ENCODE measurements at regions not wholly inside any gene's neighbourhood (a gene's known extent, or its start where the extent isn't known, plus 50 kb on each side); places are given as distances from the start of the nearest gene placed in this dataset.

- Histone ChIP-seq H3K36me3 (ENCODE audit: control insufficient read depth, insufficient read depth, low read length) (no peaks in the 10 kb centered on the region), H3K27me3 (replicated peaks; ENCODE audit: control insufficient read depth, insufficient read depth, low read length) (no peaks in the 10 kb centered on the region), H3K4me3 (replicated peaks; ENCODE audit: low read depth, low read length) (no peak overlapping the region)
- no peak for DNase-seq (ENCODE audit: extremely low read depth, insufficient read length)
- TF ChIP-seq CTCF (IDR thresholded peaks at IDR 0.05; ENCODE audit: insufficient read depth, low read length, poor library complexity, severe bottlenecking): no peak
Measured at GRCh38 chr4:129783596-129783995, 687.6 kb downstream of the C4orf33 start.

GRCh38 chr4:129788486-129788885 lies 692.5 kb downstream of the C4orf33 start:
- no peak overlapping the region for H3K4me3 ChIP-seq (replicated peaks; ENCODE audit: low read depth, low read length)
- TF ChIP-seq CTCF (IDR thresholded peaks at IDR 0.05; ENCODE audit: insufficient read depth, low read length, poor library complexity, severe bottlenecking): no peak
- no peaks in the 10 kb centered on the region for H3K36me3 ChIP-seq (ENCODE audit: control insufficient read depth, insufficient read depth, low read length)
- no peak for DNase-seq (ENCODE audit: extremely low read depth, insufficient read length)
- H3K27me3 ChIP-seq (replicated peaks; ENCODE audit: control insufficient read depth, insufficient read depth, low read length): no peaks in the 10 kb centered on the region

GRCh38 chr4:129804461-129804981 lies 708.6 kb downstream of the C4orf33 start:
- H3K4me3 ChIP-seq (replicated peaks; ENCODE audit: low read depth, low read length): no peak overlapping the region
- DNase-seq (ENCODE audit: extremely low read depth, insufficient read length): no peak
- no peaks in the 10 kb centered on the region for H3K27me3 ChIP-seq (replicated peaks; ENCODE audit: control insufficient read depth, insufficient read depth, low read length)
- H3K36me3 ChIP-seq (ENCODE audit: control insufficient read depth, insufficient read depth, low read length): no peaks in the 10 kb centered on the region
- no peak for TF ChIP-seq CTCF (IDR thresholded peaks at IDR 0.05; ENCODE audit: insufficient read depth, low read length, poor library complexity, severe bottlenecking)

GRCh38 chr4:129806986-129807385 lies 711.0 kb downstream of the C4orf33 start:
- no peak for TF ChIP-seq CTCF (IDR thresholded peaks at IDR 0.05; ENCODE audit: insufficient read depth, low read length, poor library complexity, severe bottlenecking)
- DNase-seq (ENCODE audit: extremely low read depth, insufficient read length): no peak
- Histone ChIP-seq H3K4me3 (replicated peaks; ENCODE audit: low read depth, low read length) (no peak overlapping the region), H3K36me3 (ENCODE audit: control insufficient read depth, insufficient read depth, low read length) (no peaks in the 10 kb centered on the region), H3K27me3 (replicated peaks; ENCODE audit: control insufficient read depth, insufficient read depth, low read length) (no peaks in the 10 kb centered on the region)

- DNase-seq (ENCODE audit: extremely low read depth, insufficient read length): no peak
- Histone ChIP-seq H3K4me3 (replicated peaks; ENCODE audit: low read depth, low read length) (no peak overlapping the region), H3K36me3 (ENCODE audit: control insufficient read depth, insufficient read depth, low read length) (no peaks in the 10 kb centered on the region), H3K27me3 (replicated peaks; ENCODE audit: control insufficient read depth, insufficient read depth, low read length) (no peaks in the 10 kb centered on the region)
- TF ChIP-seq CTCF (IDR thresholded peaks at IDR 0.05; ENCODE audit: insufficient read depth, low read length, poor library complexity, severe bottlenecking): no peak
Measured at GRCh38 chr4:129808242-129808641, 712.3 kb downstream of the C4orf33 start.

- no peak for TF ChIP-seq CTCF (IDR thresholded peaks at IDR 0.05; ENCODE audit: insufficient read depth, low read length, poor library complexity, severe bottlenecking)
- DNase-seq (ENCODE audit: extremely low read depth, insufficient read length): no peak
- no peak overlapping the region for H3K4me3 ChIP-seq (replicated peaks; ENCODE audit: low read depth, low read length)
- H3K36me3 ChIP-seq (ENCODE audit: control insufficient read depth, insufficient read depth, low read length): no peaks in the 10 kb centered on the region
- no peaks in the 10 kb centered on the region for H3K27me3 ChIP-seq (replicated peaks; ENCODE audit: control insufficient read depth, insufficient read depth, low read length)
Measured at GRCh38 chr4:129821073-129821472, 725.1 kb downstream of the C4orf33 start.
